ENCODE measurements at regions not wholly inside any gene's neighbourhood (a gene's known extent, or its start where the extent isn't known, plus 50 kb on each side); places are given as distances from the start of the nearest gene placed in this dataset.

- DNase-seq (ENCODE audit: extremely low read depth in 1 of 11, low read depth in 9 of 11, low spot score in 4 of 11): no peak
Observed at GRCh38 chr3:180466401-180467011, 135.5 kb upstream of the TTC14 start.

GRCh38 chr3:180467177-180467576 lies 134.8 kb upstream of the TTC14 start:
- DNase-seq (ENCODE audit: extremely low read depth in 1 of 11, low read depth in 9 of 11, low spot score in 4 of 11): no peak

DNA sequence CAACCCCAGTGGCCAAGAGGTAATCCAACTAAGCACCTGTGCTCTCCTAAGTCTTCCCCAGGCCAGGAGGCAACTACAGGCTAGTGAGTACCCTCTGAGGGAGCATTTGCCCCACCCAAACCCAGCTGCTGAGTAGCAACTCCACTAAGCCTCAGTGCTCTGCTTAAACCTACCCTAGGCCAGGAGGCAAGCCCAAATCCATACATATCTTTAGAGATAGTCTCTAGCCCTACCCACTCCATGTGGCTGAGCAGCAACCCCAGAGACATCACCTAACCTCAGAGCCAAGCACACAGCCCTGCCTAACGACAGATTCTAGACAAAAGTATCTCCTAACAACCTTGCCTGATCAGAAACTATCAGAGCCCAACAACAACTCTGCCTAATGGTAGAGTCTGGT lies 132.8 kb upstream of the TTC14 start:
- no peak for DNase-seq (ENCODE audit: extremely low read depth in 1 of 11, low read depth in 9 of 11, low spot score in 4 of 11)

DNA sequence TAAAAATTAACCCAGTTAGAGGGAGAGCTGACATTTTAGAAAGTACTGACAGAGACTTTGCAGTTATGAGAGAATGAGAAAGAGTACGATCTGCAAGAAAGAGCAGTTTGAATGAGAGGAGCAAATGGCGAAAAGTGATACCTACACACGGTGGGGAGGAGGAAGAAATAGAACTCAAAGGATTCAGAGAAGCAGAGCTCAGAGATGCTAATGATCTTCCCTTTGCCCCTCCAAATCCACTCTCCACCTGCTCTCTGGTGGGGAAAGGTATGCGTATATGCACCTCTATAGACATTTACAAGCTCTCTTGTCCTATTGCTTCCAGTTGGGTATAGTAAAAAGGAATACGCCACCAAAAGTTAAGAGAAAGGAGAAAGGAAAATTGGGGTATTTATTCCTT lies 123.3 kb upstream of the TTC14 start:
- no peak for DNase-seq (ENCODE audit: extremely low read depth in 1 of 11, low read depth in 9 of 11, low spot score in 4 of 11)

DNA sequence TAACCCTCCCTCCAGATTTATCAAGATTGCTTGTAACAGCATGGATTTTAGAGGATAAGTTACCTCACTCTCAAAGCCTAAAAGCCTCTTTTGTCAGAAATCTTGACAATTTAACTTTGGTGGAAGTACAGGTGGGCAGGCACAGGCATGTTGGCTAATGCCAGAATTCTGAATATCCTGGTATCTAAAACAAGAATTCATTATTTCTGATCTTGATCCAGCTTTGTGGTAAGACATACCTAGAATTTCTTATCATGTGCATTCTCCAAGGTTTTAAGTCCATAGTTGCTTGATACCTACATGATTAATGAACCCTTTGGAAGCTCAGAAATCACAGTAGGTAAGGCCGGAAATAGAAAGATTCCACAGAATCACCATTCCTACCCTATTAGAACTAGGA lies 109.9 kb upstream of the TTC14 start:
- no peak for DNase-seq (ENCODE audit: extremely low read depth in 1 of 11, low read depth in 9 of 11, low spot score in 4 of 11)

- no peak for DNase-seq (ENCODE audit: extremely low read depth in 1 of 11, low read depth in 9 of 11, low spot score in 4 of 11)
Observed at GRCh38 chr3:180496995-180497394, 105.0 kb upstream of the TTC14 start.

GRCh38 chr3:180516368-180516767 lies 85.6 kb upstream of the TTC14 start:
- no peak for DNase-seq (ENCODE audit: extremely low read depth in 1 of 11, low read depth in 9 of 11, low spot score in 4 of 11)

DNA sequence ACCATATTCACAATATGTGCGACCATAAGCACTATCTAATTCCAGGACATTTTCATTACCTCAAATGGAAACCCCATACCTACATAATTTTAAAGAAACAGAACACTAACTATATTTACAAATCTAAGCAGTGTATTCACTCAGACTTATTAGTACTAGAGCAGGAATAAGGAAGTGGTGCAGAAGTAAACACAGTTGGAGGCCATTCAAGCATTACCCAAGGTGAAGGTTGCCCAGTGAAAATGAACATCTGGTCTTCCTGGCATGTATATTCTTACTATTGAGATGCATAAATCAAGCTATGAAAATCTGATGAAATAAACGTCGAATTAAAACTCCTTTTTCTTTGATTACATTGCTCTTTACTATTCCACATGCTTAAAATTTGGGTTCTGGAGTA lies 78.9 kb upstream of the TTC14 start:
- no peak for DNase-seq (ENCODE audit: extremely low read depth in 1 of 11, low read depth in 9 of 11, low spot score in 4 of 11)

- no peak for DNase-seq (ENCODE audit: extremely low read depth in 1 of 11, low read depth in 9 of 11, low spot score in 4 of 11)
Observed at GRCh38 chr3:180528843-180529242, 73.1 kb upstream of the TTC14 start.

GRCh38 chr3:180529778-180530177 lies 72.2 kb upstream of the TTC14 start:
- DNase-seq (ENCODE audit: extremely low read depth in 1 of 11, low read depth in 9 of 11, low spot score in 4 of 11): no peak

- DNase-seq (ENCODE audit: extremely low read depth in 1 of 11, low read depth in 9 of 11, low spot score in 4 of 11): no peak
Observed at GRCh38 chr3:180530276-180530675, 71.7 kb upstream of the TTC14 start.

GRCh38 chr3:180531303-180532278 lies 70.4 kb upstream of the TTC14 start:
- DNase-seq (ENCODE audit: extremely low read depth in 1 of 11, low read depth in 9 of 11, low spot score in 4 of 11): no peak

- DNase-seq (ENCODE audit: extremely low read depth in 1 of 11, low read depth in 9 of 11, low spot score in 4 of 11): no peak
Observed at GRCh38 chr3:180534828-180535227, 67.1 kb upstream of the TTC14 start.

DNA sequence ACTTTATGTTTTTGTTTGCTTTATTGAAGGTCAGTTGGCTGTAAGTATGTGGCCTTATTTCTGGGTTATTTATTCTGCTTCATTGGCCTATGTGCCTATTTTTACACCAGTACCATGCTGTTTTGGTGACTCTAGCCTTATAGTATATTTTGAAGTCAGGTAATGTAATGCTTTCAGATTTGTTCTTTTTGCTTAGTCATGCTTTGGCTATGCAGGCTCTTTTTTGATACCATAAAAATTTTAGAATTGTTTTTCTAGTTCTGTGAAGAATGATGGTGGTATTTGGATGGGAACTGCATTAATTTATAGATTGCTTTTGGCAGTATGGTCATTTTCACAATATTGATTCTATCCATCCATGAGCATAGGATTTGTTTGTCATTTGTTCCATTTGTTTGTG lies 63.5 kb upstream of the TTC14 start:
- no peak for DNase-seq (ENCODE audit: extremely low read depth in 1 of 11, low read depth in 9 of 11, low spot score in 4 of 11)

DNA sequence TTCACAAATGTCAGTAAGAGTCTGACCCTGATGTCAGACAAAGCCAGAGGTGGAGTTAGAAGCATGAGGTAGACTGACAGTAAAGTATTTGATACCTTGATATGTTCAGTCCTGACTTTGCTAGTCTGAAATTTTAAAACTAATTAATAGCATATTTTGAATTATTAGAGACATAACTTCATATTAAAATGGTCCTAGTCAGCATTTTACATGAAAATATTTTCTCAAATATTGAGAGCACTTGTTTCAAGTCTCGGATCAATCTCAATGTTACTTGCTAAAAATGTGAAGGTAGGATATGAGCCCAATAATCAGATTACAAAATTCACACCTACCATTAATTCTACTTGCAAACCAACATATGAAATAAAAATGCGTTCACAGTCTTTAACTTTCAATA lies 58.1 kb upstream of the TTC14 start:
- DNase-seq (ENCODE audit: extremely low read depth in 1 of 11, low read depth in 9 of 11, low spot score in 4 of 11): no peak

DNA sequence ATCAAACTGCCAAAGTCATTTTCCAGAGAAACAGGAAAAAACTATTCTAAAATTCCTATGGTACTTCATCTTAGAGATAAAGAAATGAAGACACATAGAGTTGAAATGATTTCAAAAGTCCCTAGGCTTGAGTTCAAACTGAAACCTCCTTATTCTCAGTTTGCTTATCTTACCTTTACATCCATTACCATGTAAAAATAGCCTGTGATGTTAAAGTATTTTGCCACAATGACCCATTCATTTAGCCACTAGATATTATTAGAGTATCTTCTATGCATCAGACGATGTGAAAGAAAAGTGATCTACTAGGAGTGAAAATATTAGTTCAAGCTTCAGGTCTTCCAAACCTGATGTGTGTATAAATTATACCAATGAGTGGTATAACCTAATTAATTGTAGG lies 55.1 kb upstream of the TTC14 start:
- DNase-seq (ENCODE audit: extremely low read depth in 1 of 11, low read depth in 9 of 11, low spot score in 4 of 11): no peak

- DNase-seq (ENCODE audit: extremely low read depth in 1 of 11, low read depth in 9 of 11, low spot score in 4 of 11): no peak
Observed at GRCh38 chr3:180548050-180548449, 53.9 kb upstream of the TTC14 start.

Measured in renal cortex interstitium (tissue), 11 donors.